Heart right ventricle (tissue), 16 donors: ENCODE measurements at regions not wholly inside any gene's neighbourhood (a gene's known extent, or its start where the extent isn't known, plus 50 kb on each side); places are given as distances from the start of the nearest gene placed in this dataset.

Source experiments
- ATAC-seq, 8 donors: fragments of 200-7000 bp; cut with Tn5 transposase; one replicate each; pipeline ENCODE4 v1.9.1; 2020; ENCODE audit warnings: mild to moderate bottlenecking in 8 of 8, moderate library complexity in 8 of 8, moderate number of reproducible peaks in 1 of 8
- DNase-seq, 2 donors: peaks; one replicate each; pipeline ENCODE4 v3.0.0-alpha.2; 2020
- H3K27ac ChIP-seq, 10 donors: fragments of 200-600 bp; sonication (generic) in 2 of 10; one replicate each; pipeline versions ENCODE4 v1.5.0 to v1.8.0; 2020 to 2022; ENCODE audit warnings: mild to moderate bottlenecking in 3 of 10
- H3K27me3 ChIP-seq, 7 donors: fragments of 200-600 bp; one replicate each; pipeline ENCODE4 v1.8.0; 2021 to 2022; ENCODE audit warnings: mild to moderate bottlenecking in 2 of 7
- H3K36me3 ChIP-seq, 9 donors: fragments of 200-600 bp; sonication (generic) in 1 of 9; one replicate each; pipeline versions ENCODE4 v1.5.0 to v1.8.0; 2020 to 2022; ENCODE audit warnings: mild to moderate bottlenecking in 2 of 9
- H3K4me1 ChIP-seq, 9 donors: fragments of 200-600 bp; sonication (generic) in 1 of 9; one replicate each; pipeline versions ENCODE4 v1.5.0 to v1.8.0; 2020 to 2022; ENCODE audit warnings: mild to moderate bottlenecking in 4 of 9
- H3K4me3 ChIP-seq, 10 donors: fragments of 200-600 bp; sonication (generic) in 2 of 10; one replicate each; pipeline versions ENCODE4 v1.5.0 to v1.8.0; 2020 to 2022; ENCODE audit warnings: mild to moderate bottlenecking in 7 of 10, moderate library complexity in 2 of 10
- H3K9me3 ChIP-seq, 11 donors: fragments of 200-600 bp in 10 of 11; sonication (generic) in 2 of 11; one replicate each; pipeline versions ENCODE4 v1.5.0 to v1.8.0; 2013 to 2022; ENCODE audit warnings: mild to moderate bottlenecking in 2 of 11, control low read depth in 1 of 11, moderate library complexity in 1 of 11
- WGBS, 2 donors: extraction: QIAGEN DNeasy Blood & Tissue Kit; methylation state at CpG; one replicate each; pipeline ENCODE4 v1.1.7; 2013; ENCODE audit warnings: inconsistent platforms in 1 of 2; 5-methylcytosine and 5-hydroxymethylcytosine counted together
- intact Hi-C, 10 donors: fragments of 100-400 bp; cut with DNase I; formaldehyde crosslinking; loops; one replicate each; pipeline versions ENCODE4 v1.11.1 to v1.14.2; 2022
- TF ChIP-seq, protein P1 (sequence below), 9 donors: fragments of 200-600 bp; sonication (generic) in 2 of 9; IDR thresholded peaks; one replicate each; pipeline versions ENCODE4 v1.5.0 to v1.8.0; 2021 to 2022; ENCODE audit warnings: antibody characterized with exemption in 9 of 9, mild to moderate bottlenecking in 5 of 9, moderate library complexity in 1 of 9
- donor health status: Arrhythmogenic right ventricular cardiomyopathy.
- donor health status: ischemic (EF 13 %, LVEDD 7.1; RV severe dilation, severe dysfunction).
- donor health status: healthy with polysubstance abuse.
- donor health status: DM: no; HTN: yes; CAD: no.
- donor health status: DM: no; HTN: no; CAD: no.
- donor health status: ischemic (EF 25% LVEDD 6.9; RV normal size, moderate dysfunction).
- donor health status: ischemic (EF 25% LVEDD 5.7; RV mildly dilated, moderate dysfunction).
- donor health status: healthy.
- donor health status: DM: yes; HTN: yes; CAD: no.
- donor health status: Ischemic cardiomyopathy.
- donor health status: ischemic (EF 35%, LVEDD 5.7; RV mildly dilated, moderate dysfunction).
- donor health status: nonischemic (EF 11% LVEDD 7.7; RV severe dilation, severe dysfunction).
- donor health status: DM: yes; HTN: yes; CAD: no.
- donor health status: PGD.
- donor health status: ischemic (EF 29% LVEDD 5.4; RV normal size, mild dysfunction).
- donor health status: nonischemic (EF 23%, LVEDD 6.1; RV moderate dilation, normal function).

DNA sequence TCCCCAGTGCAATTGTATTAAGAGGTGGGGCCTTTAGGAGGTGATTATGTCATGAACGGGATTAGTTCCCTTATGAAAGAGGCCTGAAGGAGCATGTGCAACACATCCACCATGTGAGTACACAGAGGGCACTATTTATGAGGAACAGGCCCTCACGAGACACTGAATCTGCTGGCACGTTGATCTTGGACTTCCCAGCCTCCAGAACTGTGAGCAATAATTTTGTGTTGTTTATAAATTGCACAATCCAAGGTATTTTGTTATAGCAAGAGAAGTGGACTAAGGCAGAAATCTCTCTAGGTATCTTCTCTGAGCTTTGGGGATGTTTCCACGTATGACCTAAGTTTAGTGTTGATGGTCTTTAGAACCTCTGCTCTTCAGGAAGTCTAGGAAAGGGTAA, 149.3 kb upstream of the CBLB start:
- no peak overlapping the region for H3K27ac ChIP-seq
- no peaks in the 10 kb centered on the region for H3K27me3 ChIP-seq
- H3K9me3 ChIP-seq, result peaks cover 0 to 10% (median 0%) of the 10 kb centered on the region in 11 donors
- DNase-seq (no peak), ATAC-seq (no peak)
- H3K4me3 ChIP-seq, result no peak overlapping the region
- no peaks in the 10 kb centered on the region for H3K36me3 ChIP-seq
- TF ChIP-seq, protein P1, sequence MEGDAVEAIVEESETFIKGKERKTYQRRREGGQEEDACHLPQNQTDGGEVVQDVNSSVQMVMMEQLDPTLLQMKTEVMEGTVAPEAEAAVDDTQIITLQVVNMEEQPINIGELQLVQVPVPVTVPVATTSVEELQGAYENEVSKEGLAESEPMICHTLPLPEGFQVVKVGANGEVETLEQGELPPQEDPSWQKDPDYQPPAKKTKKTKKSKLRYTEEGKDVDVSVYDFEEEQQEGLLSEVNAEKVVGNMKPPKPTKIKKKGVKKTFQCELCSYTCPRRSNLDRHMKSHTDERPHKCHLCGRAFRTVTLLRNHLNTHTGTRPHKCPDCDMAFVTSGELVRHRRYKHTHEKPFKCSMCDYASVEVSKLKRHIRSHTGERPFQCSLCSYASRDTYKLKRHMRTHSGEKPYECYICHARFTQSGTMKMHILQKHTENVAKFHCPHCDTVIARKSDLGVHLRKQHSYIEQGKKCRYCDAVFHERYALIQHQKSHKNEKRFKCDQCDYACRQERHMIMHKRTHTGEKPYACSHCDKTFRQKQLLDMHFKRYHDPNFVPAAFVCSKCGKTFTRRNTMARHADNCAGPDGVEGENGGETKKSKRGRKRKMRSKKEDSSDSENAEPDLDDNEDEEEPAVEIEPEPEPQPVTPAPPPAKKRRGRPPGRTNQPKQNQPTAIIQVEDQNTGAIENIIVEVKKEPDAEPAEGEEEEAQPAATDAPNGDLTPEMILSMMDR (IDR thresholded peaks at IDR 0.05), result no peak
- WGBS, 2 donors, result 91 to 94% methylated on average over 4 of the region's 4 CpGs
- intact Hi-C loops, result no loop called here
- peaks cover 0 to 14% (median 0%) of the 10 kb centered on the region in 9 donors for H3K4me1 ChIP-seq

DNA sequence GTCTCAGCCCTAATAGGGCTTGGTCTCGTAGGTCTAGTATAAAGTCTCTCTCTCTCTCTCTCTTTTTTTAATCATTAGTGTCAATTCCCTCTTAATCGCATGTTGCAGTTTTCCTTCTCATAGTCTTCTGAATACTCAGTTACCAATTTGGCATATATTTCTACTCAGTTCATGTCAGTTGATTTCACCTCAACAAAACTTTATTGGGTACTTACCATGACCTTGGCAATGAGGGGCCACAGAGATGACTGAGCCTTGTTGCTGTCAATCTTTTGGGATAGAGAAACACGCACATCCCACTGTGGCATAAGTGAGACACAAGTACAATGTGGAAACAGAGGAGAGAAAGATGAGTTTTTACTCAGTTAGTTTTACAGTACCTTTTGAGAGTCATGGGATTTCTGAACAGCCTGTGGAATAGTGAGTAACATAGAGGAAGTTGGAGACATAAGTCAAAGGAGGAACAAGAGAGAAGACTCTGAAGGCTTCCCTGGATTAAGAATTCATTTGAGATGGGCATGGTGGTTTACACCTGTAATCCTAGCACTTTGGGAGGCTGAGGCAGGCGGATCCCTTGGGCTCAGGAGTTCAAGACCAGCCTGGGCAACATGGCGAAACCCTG, 150.2 kb upstream of the CBLB start:
- 95% methylated on average over 5 of the region's 5 CpGs for WGBS, 2 donors
- DNase-seq, result no peak
- intact Hi-C loops, result no loop called here

DNA sequence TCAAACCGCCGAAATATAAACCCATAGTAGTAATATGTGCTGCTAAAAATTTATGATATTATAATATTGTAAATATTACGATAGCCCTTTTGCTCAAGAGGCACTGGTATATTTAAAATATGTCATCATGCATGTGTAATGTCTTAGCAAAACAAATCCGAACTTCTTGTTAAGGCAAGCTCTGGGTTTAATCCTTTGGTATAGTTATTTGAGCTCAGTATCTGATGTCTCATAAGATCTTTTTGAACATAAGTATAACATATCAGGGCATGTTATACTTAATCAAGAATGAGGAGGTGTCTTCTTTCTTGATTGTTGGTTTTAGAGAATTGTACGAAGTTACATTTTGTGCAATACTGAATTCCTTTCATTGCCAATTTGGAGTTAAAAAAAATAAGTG, 154.1 kb upstream of the CBLB start:
- Histone ChIP-seq H3K4me3 (no peak overlapping the region), H3K27ac (no peak overlapping the region), H3K4me1 (peaks cover 0 to 11% (median 0%) of the 10 kb centered on the region in 9 donors), H3K27me3 (no peaks in the 10 kb centered on the region), H3K36me3 (no peaks in the 10 kb centered on the region), H3K9me3 (peaks cover 0 to 7% (median 0%) of the 10 kb centered on the region in 11 donors)
- TF ChIP-seq, protein P1 (IDR thresholded peaks at IDR 0.05), result no peak
- intact Hi-C loops, result no loop called here
- DNase-seq (no peak), ATAC-seq (no peak)
- 89% methylated on average over 5 of the region's 5 CpGs for WGBS, 2 donors

More for the DNA sequence above, 150.2 kb upstream of the CBLB start:
- H3K9me3 ChIP-seq, result peaks cover 0 to 10% (median 0%) of the 10 kb centered on the region in 11 donors
- TF ChIP-seq, protein P1 (IDR thresholded peaks at IDR 0.05), result no peak
- H3K4me3 ChIP-seq, result no peak overlapping the region
- no peak overlapping the region for H3K27ac ChIP-seq
- no peaks in the 10 kb centered on the region for H3K27me3 ChIP-seq
- H3K36me3 ChIP-seq, result no peaks in the 10 kb centered on the region
- H3K4me1 ChIP-seq, result peaks cover 0 to 6% (median 0%) of the 10 kb centered on the region in 9 donors
- no peak for ATAC-seq

DNA sequence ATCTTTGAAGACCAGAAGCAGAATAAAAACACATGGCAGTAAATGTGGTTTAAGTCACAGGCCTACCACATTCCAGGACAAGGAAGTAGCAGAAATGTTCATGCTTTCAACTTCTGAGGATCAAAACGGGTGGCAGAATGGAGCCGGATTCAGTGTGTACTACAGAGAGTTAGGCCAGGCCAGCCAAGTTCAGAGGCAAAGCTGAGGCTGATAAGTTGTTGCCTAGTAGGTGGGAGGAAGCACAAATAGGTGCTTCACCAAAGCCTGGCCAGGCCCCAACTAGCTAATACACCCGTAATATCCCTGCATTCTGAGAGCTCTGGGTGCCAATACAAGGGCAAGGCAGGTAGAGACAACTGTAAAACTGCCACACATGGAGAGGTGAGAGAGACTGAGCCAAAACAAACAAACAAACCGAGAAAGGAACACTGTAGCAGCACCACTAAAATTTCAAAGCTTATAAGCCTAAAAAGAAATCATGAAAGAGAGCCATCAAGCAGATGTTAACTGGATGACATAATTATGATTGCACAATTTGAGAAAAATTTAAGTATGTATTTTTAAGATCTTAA, 156.4 kb upstream of the CBLB start:
- intact Hi-C loops, result no loop called here
- peaks cover 0 to 11% (median 0%) of the 10 kb centered on the region in 9 donors for H3K4me1 ChIP-seq
- DNase-seq (peak; percentile 9 to 10), ATAC-seq (peak in 6 of 8 donors; percentile 49 to 82 (median 73))
- no peak overlapping the region for H3K4me3 ChIP-seq
- WGBS, 2 donors, result 55 to 66% methylated on average over 4 of the region's 4 CpGs
- no peaks in the 10 kb centered on the region for H3K36me3 ChIP-seq
- H3K9me3 ChIP-seq, result no peaks in the 10 kb centered on the region
- no peaks in the 10 kb centered on the region for H3K27me3 ChIP-seq
- TF ChIP-seq, protein P1 (IDR thresholded peaks at IDR 0.05), result no peak
- H3K27ac ChIP-seq, result peak overlapping the region in 8 of 10 donors; percentile 20 to 56 (median 46)
